HL-60 (cell line): ENCODE measurements at regions not wholly inside any gene's neighbourhood (a gene's known extent, or its start where the extent isn't known, plus 50 kb on each side); places are given as distances from the start of the nearest gene placed in this dataset.

Experiments used
- DNase-seq, 2 experiments: peaks; one replicate each; pipeline ENCODE4 v3.0.0-alpha.2; 2010 to 2020; ENCODE audit warnings: low read depth in 1 of 2, low spot score in 1 of 2
- H3K27ac ChIP-seq: fragments of 250-450 bp; sonication (Bioruptor Pico); replicated peaks from 2 replicates; pipeline ENCODE4 v1.5.1; 2020; ENCODE audit warnings: mild to moderate bottlenecking, moderate library complexity
- H3K27me3 ChIP-seq: fragments of 250-450 bp; sonication (Bioruptor Pico); 2 replicates; pipeline ENCODE4 v1.5.1; 2021; ENCODE audit warnings: mild to moderate bottlenecking, moderate library complexity; ENCODE audit not compliant: insufficient read depth, poor library complexity, severe bottlenecking
- H3K4me3 ChIP-seq: replicated peaks from 2 replicates; pipeline ENCODE4 v1.5.1; 2011; ENCODE audit warnings: mild to moderate bottlenecking, control low read depth, low read length; ENCODE audit not compliant: insufficient read depth
- GABPA ChIP-seq: IDR thresholded peaks from 2 replicates; pipeline ENCODE4 v1.6.1; 2012; ENCODE audit warnings: low read depth
- POLR2AphosphoS5 ChIP-seq: IDR thresholded peaks from 2 replicates; pipeline ENCODE4 v1.6.1; 2012; ENCODE audit warnings: low read depth
- SPI1 ChIP-seq: IDR thresholded peaks from 2 replicates; pipeline ENCODE4 v1.6.1; 2012; ENCODE audit warnings: low read depth, mild to moderate bottlenecking, borderline replicate concordance
- TF ChIP-seq, protein P1 (sequence below): IDR thresholded peaks from 2 replicates; pipeline ENCODE4 v1.6.1; 2012; ENCODE audit warnings: low read depth; ENCODE audit not compliant: insufficient replicate concordance
- TF ChIP-seq, protein P2 (sequence below): IDR thresholded peaks from one replicate; pipeline ENCODE4 v1.5.1; 2011; ENCODE audit warnings: low read length, control low read depth, inconsistent platforms; ENCODE audit not compliant: insufficient read depth

- no peak overlapping the region for H3K4me3 ChIP-seq
- no peak overlapping the region for H3K27ac ChIP-seq
- no peak for TF ChIP-seq POLR2AphosphoS5
- TF ChIP-seq SPI1, result no peak
- TF ChIP-seq, protein P1, sequence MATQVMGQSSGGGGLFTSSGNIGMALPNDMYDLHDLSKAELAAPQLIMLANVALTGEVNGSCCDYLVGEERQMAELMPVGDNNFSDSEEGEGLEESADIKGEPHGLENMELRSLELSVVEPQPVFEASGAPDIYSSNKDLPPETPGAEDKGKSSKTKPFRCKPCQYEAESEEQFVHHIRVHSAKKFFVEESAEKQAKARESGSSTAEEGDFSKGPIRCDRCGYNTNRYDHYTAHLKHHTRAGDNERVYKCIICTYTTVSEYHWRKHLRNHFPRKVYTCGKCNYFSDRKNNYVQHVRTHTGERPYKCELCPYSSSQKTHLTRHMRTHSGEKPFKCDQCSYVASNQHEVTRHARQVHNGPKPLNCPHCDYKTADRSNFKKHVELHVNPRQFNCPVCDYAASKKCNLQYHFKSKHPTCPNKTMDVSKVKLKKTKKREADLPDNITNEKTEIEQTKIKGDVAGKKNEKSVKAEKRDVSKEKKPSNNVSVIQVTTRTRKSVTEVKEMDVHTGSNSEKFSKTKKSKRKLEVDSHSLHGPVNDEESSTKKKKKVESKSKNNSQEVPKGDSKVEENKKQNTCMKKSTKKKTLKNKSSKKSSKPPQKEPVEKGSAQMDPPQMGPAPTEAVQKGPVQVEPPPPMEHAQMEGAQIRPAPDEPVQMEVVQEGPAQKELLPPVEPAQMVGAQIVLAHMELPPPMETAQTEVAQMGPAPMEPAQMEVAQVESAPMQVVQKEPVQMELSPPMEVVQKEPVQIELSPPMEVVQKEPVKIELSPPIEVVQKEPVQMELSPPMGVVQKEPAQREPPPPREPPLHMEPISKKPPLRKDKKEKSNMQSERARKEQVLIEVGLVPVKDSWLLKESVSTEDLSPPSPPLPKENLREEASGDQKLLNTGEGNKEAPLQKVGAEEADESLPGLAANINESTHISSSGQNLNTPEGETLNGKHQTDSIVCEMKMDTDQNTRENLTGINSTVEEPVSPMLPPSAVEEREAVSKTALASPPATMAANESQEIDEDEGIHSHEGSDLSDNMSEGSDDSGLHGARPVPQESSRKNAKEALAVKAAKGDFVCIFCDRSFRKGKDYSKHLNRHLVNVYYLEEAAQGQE, result no peak
- TF ChIP-seq, protein P2, sequence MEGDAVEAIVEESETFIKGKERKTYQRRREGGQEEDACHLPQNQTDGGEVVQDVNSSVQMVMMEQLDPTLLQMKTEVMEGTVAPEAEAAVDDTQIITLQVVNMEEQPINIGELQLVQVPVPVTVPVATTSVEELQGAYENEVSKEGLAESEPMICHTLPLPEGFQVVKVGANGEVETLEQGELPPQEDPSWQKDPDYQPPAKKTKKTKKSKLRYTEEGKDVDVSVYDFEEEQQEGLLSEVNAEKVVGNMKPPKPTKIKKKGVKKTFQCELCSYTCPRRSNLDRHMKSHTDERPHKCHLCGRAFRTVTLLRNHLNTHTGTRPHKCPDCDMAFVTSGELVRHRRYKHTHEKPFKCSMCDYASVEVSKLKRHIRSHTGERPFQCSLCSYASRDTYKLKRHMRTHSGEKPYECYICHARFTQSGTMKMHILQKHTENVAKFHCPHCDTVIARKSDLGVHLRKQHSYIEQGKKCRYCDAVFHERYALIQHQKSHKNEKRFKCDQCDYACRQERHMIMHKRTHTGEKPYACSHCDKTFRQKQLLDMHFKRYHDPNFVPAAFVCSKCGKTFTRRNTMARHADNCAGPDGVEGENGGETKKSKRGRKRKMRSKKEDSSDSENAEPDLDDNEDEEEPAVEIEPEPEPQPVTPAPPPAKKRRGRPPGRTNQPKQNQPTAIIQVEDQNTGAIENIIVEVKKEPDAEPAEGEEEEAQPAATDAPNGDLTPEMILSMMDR, result no peak
- DNase-seq, result no peak
- no peaks in the 10 kb centered on the region for H3K27me3 ChIP-seq
These were observed 122.5 kb upstream of the CPEB4 start for GRCh38 chr5:173765661-173766060.

GRCh38 chr5:173767574-173768266 is 120.4 kb upstream of the CPEB4 start:
- TF ChIP-seq GABPA (no peak), SPI1 (no peak)
- TF ChIP-seq, protein P2, result no peak
- TF ChIP-seq, protein P1, result no peak
- H3K27ac ChIP-seq, result no peak overlapping the region
- DNase-seq, result no peak

DNA sequence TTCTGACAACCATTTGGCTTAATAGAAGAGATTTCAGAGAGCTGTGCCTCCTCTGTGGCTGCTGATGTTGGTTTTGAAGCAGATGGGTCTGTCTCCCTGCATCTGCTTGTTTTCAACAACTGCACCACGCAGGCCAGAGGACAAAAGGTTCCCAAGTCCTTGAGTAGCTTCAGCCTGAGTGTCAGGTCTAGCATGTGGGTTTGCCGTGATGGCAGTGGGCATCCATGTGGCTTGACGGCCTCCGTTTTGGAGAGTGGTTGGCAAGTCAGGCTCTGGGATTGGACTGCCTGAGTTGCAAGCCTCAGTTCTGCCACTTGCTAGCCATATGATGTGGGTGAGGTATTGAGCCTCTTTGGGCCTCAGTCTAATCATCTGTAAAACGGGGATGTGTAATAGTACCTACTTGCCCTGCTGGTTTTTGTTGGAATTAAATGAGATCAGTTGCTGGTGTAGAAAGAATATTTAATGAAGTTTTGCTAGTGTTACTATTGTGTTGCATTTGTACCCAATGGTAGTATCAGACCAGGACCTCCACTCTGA is 119.8 kb upstream of the CPEB4 start:
- no peak overlapping the region for H3K4me3 ChIP-seq
- no peak overlapping the region for H3K27ac ChIP-seq
- H3K27me3 ChIP-seq, result no peaks in the 10 kb centered on the region
- no peak for DNase-seq
- TF ChIP-seq POLR2AphosphoS5 (no peak), SPI1 (no peak), GABPA (no peak)
- TF ChIP-seq, protein P1, result no peak
- TF ChIP-seq, protein P2, result no peak

More at GRCh38 chr5:173767574-173768266, 120.4 kb upstream of the CPEB4 start:
- Histone ChIP-seq H3K27me3 (no peaks in the 10 kb centered on the region), H3K4me3 (no peak overlapping the region)
